ENCODE measurements at regions not wholly inside any gene's neighbourhood (a gene's known extent, or its start where the extent isn't known, plus 50 kb on each side); places are given as distances from the start of the nearest gene placed in this dataset.

DNA sequence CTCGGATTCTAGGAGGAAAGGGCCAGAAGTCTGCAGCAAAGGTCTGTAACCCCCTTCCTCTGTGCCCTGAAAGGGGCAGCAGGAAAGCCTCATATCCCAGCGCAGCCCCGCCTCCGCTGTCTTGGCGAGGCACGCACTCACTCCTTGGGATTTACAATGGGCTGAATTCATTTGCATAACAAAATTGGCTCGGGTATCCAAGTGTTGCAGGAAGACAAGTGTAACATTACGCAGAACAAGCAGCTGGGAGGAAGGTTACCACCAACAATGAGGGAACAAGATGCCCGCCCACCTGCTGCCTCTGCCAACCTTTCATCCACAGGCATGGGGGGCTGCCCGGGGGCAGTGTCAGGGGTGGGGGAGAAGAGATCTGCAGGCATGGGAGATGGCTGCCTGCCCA lies 130.4 kb downstream of the MRM1 start (continued):
- TF ChIP-seq, protein P1, sequence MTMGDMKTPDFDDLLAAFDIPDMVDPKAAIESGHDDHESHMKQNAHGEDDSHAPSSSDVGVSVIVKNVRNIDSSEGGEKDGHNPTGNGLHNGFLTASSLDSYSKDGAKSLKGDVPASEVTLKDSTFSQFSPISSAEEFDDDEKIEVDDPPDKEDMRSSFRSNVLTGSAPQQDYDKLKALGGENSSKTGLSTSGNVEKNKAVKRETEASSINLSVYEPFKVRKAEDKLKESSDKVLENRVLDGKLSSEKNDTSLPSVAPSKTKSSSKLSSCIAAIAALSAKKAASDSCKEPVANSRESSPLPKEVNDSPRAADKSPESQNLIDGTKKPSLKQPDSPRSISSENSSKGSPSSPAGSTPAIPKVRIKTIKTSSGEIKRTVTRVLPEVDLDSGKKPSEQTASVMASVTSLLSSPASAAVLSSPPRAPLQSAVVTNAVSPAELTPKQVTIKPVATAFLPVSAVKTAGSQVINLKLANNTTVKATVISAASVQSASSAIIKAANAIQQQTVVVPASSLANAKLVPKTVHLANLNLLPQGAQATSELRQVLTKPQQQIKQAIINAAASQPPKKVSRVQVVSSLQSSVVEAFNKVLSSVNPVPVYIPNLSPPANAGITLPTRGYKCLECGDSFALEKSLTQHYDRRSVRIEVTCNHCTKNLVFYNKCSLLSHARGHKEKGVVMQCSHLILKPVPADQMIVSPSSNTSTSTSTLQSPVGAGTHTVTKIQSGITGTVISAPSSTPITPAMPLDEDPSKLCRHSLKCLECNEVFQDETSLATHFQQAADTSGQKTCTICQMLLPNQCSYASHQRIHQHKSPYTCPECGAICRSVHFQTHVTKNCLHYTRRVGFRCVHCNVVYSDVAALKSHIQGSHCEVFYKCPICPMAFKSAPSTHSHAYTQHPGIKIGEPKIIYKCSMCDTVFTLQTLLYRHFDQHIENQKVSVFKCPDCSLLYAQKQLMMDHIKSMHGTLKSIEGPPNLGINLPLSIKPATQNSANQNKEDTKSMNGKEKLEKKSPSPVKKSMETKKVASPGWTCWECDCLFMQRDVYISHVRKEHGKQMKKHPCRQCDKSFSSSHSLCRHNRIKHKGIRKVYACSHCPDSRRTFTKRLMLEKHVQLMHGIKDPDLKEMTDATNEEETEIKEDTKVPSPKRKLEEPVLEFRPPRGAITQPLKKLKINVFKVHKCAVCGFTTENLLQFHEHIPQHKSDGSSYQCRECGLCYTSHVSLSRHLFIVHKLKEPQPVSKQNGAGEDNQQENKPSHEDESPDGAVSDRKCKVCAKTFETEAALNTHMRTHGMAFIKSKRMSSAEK (CRISPR knock-in tag; IDR thresholded peaks at IDR 0.05; ENCODE audit: borderline replicate concordance): no peak
- TF ChIP-seq, protein P2, sequence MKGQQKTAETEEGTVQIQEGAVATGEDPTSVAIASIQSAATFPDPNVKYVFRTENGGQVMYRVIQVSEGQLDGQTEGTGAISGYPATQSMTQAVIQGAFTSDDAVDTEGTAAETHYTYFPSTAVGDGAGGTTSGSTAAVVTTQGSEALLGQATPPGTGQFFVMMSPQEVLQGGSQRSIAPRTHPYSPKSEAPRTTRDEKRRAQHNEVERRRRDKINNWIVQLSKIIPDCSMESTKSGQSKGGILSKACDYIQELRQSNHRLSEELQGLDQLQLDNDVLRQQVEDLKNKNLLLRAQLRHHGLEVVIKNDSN (CRISPR knock-in tag; IDR thresholded peaks at IDR 0.05): no peak
- TF ChIP-seq, protein P3, sequence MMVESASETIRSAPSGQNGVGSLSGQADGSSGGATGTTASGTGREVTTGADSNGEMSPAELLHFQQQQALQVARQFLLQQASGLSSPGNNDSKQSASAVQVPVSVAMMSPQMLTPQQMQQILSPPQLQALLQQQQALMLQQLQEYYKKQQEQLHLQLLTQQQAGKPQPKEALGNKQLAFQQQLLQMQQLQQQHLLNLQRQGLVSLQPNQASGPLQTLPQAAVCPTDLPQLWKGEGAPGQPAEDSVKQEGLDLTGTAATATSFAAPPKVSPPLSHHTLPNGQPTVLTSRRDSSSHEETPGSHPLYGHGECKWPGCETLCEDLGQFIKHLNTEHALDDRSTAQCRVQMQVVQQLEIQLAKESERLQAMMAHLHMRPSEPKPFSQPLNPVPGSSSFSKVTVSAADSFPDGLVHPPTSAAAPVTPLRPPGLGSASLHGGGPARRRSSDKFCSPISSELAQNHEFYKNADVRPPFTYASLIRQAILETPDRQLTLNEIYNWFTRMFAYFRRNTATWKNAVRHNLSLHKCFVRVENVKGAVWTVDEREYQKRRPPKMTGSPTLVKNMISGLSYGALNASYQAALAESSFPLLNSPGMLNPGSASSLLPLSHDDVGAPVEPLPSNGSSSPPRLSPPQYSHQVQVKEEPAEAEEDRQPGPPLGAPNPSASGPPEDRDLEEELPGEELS (CRISPR knock-in tag; IDR thresholded peaks at IDR 0.05): peak; percentile 36; the same call in 1 of the 2 replicates
- TF ChIP-seq ZNF396 (CRISPR knock-in tag; IDR thresholded peaks at IDR 0.05; ENCODE audit: borderline replicate concordance) (no peak), OVOL2 (CRISPR knock-in tag; IDR thresholded peaks at IDR 0.05; ENCODE audit: borderline replicate concordance) (no peak)
- TF ChIP-seq, protein P4, sequence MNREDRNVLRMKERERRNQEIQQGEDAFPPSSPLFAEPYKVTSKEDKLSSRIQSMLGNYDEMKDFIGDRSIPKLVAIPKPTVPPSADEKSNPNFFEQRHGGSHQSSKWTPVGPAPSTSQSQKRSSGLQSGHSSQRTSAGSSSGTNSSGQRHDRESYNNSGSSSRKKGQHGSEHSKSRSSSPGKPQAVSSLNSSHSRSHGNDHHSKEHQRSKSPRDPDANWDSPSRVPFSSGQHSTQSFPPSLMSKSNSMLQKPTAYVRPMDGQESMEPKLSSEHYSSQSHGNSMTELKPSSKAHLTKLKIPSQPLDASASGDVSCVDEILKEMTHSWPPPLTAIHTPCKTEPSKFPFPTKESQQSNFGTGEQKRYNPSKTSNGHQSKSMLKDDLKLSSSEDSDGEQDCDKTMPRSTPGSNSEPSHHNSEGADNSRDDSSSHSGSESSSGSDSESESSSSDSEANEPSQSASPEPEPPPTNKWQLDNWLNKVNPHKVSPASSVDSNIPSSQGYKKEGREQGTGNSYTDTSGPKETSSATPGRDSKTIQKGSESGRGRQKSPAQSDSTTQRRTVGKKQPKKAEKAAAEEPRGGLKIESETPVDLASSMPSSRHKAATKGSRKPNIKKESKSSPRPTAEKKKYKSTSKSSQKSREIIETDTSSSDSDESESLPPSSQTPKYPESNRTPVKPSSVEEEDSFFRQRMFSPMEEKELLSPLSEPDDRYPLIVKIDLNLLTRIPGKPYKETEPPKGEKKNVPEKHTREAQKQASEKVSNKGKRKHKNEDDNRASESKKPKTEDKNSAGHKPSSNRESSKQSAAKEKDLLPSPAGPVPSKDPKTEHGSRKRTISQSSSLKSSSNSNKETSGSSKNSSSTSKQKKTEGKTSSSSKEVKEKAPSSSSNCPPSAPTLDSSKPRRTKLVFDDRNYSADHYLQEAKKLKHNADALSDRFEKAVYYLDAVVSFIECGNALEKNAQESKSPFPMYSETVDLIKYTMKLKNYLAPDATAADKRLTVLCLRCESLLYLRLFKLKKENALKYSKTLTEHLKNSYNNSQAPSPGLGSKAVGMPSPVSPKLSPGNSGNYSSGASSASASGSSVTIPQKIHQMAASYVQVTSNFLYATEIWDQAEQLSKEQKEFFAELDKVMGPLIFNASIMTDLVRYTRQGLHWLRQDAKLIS (CRISPR knock-in tag; IDR thresholded peaks at IDR 0.05; ENCODE audit: borderline replicate concordance): no peak

DNA sequence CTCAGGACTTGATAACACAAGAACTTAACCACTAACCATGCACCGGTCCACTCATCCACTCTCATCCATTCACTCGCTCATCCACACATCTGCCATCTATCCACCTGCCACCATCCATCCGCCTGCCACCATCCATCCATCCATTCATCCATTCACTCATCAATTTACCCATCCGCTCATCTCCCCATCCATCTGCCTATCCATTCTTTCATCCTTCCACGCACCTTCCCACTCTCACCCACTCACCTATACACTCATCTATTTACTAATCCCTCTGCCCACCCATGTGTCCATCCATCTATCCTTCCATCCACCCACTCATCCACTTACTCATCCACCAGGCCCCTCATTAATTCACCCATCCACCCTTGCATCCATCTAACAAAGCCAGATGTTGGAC lies 131.0 kb downstream of the MRM1 start:
- no peak overlapping the region for H3K27ac Mint-ChIP-seq
- peaks cover 68% of the 10 kb centered on the region for H3K4me1 Mint-ChIP-seq
- ATAC-seq (no peak), DNase-seq (ENCODE audit: low spot score) (no peak)
- no peaks in the 10 kb centered on the region for H3K36me3 Mint-ChIP-seq
- no peaks in the 10 kb centered on the region for H3K9me3 Mint-ChIP-seq
- H3K27me3 Mint-ChIP-seq (ENCODE audit: low read depth): peaks cover 11% of the 10 kb centered on the region
- peak overlapping the region; percentile 8 for H3K4me3 Mint-ChIP-seq
- ChIA-PET CTCF (interaction anchor here (0.6 to 1.0 kb wide), 2 partner anchors 23 to 26 kb away, joined by 3 read pairs; no protein-coding TSS in a partner anchor), POLR2A (no interaction called here)
- TF ChIP-seq SMAD4 (CRISPR knock-in tag; IDR thresholded peaks at IDR 0.05) (no peak), ELF4 (CRISPR knock-in tag; IDR thresholded peaks at IDR 0.05; ENCODE audit: low read depth) (no peak), ZNF671 (CRISPR knock-in tag; IDR thresholded peaks at IDR 0.05) (no peak), SOX15 (CRISPR knock-in tag; IDR thresholded peaks at IDR 0.05) (no peak)
- TF ChIP-seq, protein P5, sequence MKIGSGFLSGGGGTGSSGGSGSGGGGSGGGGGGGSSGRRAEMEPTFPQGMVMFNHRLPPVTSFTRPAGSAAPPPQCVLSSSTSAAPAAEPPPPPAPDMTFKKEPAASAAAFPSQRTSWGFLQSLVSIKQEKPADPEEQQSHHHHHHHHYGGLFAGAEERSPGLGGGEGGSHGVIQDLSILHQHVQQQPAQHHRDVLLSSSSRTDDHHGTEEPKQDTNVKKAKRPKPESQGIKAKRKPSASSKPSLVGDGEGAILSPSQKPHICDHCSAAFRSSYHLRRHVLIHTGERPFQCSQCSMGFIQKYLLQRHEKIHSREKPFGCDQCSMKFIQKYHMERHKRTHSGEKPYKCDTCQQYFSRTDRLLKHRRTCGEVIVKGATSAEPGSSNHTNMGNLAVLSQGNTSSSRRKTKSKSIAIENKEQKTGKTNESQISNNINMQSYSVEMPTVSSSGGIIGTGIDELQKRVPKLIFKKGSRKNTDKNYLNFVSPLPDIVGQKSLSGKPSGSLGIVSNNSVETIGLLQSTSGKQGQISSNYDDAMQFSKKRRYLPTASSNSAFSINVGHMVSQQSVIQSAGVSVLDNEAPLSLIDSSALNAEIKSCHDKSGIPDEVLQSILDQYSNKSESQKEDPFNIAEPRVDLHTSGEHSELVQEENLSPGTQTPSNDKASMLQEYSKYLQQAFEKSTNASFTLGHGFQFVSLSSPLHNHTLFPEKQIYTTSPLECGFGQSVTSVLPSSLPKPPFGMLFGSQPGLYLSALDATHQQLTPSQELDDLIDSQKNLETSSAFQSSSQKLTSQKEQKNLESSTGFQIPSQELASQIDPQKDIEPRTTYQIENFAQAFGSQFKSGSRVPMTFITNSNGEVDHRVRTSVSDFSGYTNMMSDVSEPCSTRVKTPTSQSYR (CRISPR knock-in tag; IDR thresholded peaks at IDR 0.05): no peak
- TF ChIP-seq, protein P6, sequence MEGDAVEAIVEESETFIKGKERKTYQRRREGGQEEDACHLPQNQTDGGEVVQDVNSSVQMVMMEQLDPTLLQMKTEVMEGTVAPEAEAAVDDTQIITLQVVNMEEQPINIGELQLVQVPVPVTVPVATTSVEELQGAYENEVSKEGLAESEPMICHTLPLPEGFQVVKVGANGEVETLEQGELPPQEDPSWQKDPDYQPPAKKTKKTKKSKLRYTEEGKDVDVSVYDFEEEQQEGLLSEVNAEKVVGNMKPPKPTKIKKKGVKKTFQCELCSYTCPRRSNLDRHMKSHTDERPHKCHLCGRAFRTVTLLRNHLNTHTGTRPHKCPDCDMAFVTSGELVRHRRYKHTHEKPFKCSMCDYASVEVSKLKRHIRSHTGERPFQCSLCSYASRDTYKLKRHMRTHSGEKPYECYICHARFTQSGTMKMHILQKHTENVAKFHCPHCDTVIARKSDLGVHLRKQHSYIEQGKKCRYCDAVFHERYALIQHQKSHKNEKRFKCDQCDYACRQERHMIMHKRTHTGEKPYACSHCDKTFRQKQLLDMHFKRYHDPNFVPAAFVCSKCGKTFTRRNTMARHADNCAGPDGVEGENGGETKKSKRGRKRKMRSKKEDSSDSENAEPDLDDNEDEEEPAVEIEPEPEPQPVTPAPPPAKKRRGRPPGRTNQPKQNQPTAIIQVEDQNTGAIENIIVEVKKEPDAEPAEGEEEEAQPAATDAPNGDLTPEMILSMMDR (IDR thresholded peaks at IDR 0.05): no peak
- TF ChIP-seq, protein P3 (CRISPR knock-in tag; IDR thresholded peaks at IDR 0.05): no peak

Data from WTC11 (cell line).